HL-60 (cell line): ENCODE measurements at regions not wholly inside any gene's neighbourhood (a gene's known extent, or its start where the extent isn't known, plus 50 kb on each side); places are given as distances from the start of the nearest gene placed in this dataset.

ENCODE experiments used
- CTCF ChIP-seq: IDR thresholded peaks from one replicate; pipeline ENCODE4 v1.5.1; 2011; ENCODE audit warnings: low read length, control low read depth, inconsistent platforms; ENCODE audit not compliant: insufficient read depth
- GABPA ChIP-seq: IDR thresholded peaks from 2 replicates; pipeline ENCODE4 v1.6.1; 2012; ENCODE audit warnings: low read depth
- POLR2AphosphoS5 ChIP-seq: IDR thresholded peaks from 2 replicates; pipeline ENCODE4 v1.6.1; 2012; ENCODE audit warnings: low read depth
- REST ChIP-seq: IDR thresholded peaks from 2 replicates; pipeline ENCODE4 v1.6.1; 2012; ENCODE audit warnings: low read depth; ENCODE audit not compliant: insufficient replicate concordance

GRCh38 chr10:46229144-46229563 lies 57.6 kb upstream of the ANTXRL start:
- TF ChIP-seq CTCF (peak; percentile 81), REST (no peak), POLR2AphosphoS5 (no peak), GABPA (no peak)
